Left lung (tissue), 4 donors: ENCODE measurements at regions not wholly inside any gene's neighbourhood (a gene's known extent, or its start where the extent isn't known, plus 50 kb on each side); places are given as distances from the start of the nearest gene placed in this dataset.
A peak's percentile ranks its signal among the peaks of the same experiment; 100 is the strongest.

Experiments
- ATAC-seq: fragments of 200-7000 bp; cut with Tn5 transposase; one replicate; pipeline ENCODE4 v1.9.1; 2020; ENCODE audit warnings: moderate library complexity
- DNase-seq, 4 donors: peaks; one replicate each; pipeline ENCODE4 v3.0.0-alpha.2; 2013 to 2020
- H3K27ac ChIP-seq, 2 donors: fragments of 200-600 bp; sonication (generic) in 1 of 2; one replicate each; pipeline versions ENCODE4 v1.5.0 to v1.8.0; 2020 to 2021
- H3K27me3 ChIP-seq, 2 donors: fragments of 200-600 bp; sonication (generic) in 1 of 2; one replicate each; pipeline versions ENCODE4 v1.5.0 to v1.8.0; 2020 to 2021
- H3K36me3 ChIP-seq, 2 donors: fragments of 200-600 bp; sonication (generic) in 1 of 2; one replicate each; pipeline versions ENCODE4 v1.5.0 to v1.8.0; 2020 to 2021
- H3K4me1 ChIP-seq, 2 donors: fragments of 200-600 bp; one replicate each; pipeline ENCODE4 v1.8.0; 2021
- H3K4me3 ChIP-seq, 2 donors: fragments of 200-600 bp; sonication (generic) in 1 of 2; one replicate each; pipeline versions ENCODE4 v1.5.0 to v1.8.0; 2020 to 2021; ENCODE audit warnings: mild to moderate bottlenecking in 1 of 2
- H3K9me3 ChIP-seq, 2 donors: fragments of 200-600 bp; sonication (generic) in 1 of 2; one replicate each; pipeline versions ENCODE4 v1.5.0 to v1.8.0; 2020 to 2021
- CTCF ChIP-seq, 2 donors: fragments of 200-600 bp; sonication (generic) in 1 of 2; IDR thresholded peaks; one replicate each; pipeline versions ENCODE4 v1.5.0 to v1.8.0; 2021; ENCODE audit warnings: antibody characterized with exemption in 2 of 2
- intact Hi-C, 2 donors: fragments of 100-400 bp; cut with DNase I; formaldehyde crosslinking; loops; one replicate each; pipeline versions ENCODE4 v1.11.2 to v1.14.2; 2022
- donor health status: DM: no; HTN: yes; CAD: no.
- donor health status: DM: no; HTN: no; CAD: no.

GRCh38 chr6:67663105-67663895, 971.8 kb upstream of the ADGRB3 start:
- intact Hi-C loops = no loop called here
- TF ChIP-seq CTCF (IDR thresholded peaks at IDR 0.05) = no peak

DNA sequence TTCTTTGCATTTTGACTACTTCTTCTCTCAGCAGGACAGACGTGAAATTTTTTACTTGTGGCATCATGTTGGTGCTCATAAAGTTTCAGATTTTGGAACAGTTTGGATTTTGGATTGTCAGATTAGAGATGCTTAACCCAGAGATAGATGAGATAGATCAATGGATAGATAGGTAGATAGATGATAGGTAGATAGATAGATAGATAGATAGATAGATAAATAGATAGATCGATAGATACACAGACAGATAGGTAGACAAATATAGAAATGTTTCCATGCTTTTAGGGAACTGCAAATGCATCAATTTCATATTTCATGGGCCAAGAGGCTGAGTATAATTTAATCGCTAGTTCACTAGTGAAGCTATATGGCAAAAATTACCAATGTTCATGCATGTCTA, 981.5 kb upstream of the ADGRB3 start:
- intact Hi-C loops = no loop called here
- DNase-seq (no peak), ATAC-seq (no peak)
- no peak overlapping the region for H3K27ac ChIP-seq
- H3K4me1 ChIP-seq = no peaks in the 10 kb centered on the region
- H3K4me3 ChIP-seq = no peak overlapping the region
- H3K36me3 ChIP-seq = no peaks in the 10 kb centered on the region
- H3K27me3 ChIP-seq = no peaks in the 10 kb centered on the region
- no peaks in the 10 kb centered on the region for H3K9me3 ChIP-seq
- TF ChIP-seq CTCF (IDR thresholded peaks at IDR 0.05) = no peak

More at GRCh38 chr6:67663105-67663895, 971.8 kb upstream of the ADGRB3 start:
- no peaks in the 10 kb centered on the region for H3K36me3 ChIP-seq
- H3K9me3 ChIP-seq = peaks cover 0 to 10% of the 10 kb centered on the region in 2 donors
- no peak overlapping the region for H3K4me3 ChIP-seq
- DNase-seq = peak in 1 of 4 donors; percentile 32
- H3K4me1 ChIP-seq = no peaks in the 10 kb centered on the region
- H3K27ac ChIP-seq = no peak overlapping the region
- no peaks in the 10 kb centered on the region for H3K27me3 ChIP-seq
- ATAC-seq = no peak

DNA sequence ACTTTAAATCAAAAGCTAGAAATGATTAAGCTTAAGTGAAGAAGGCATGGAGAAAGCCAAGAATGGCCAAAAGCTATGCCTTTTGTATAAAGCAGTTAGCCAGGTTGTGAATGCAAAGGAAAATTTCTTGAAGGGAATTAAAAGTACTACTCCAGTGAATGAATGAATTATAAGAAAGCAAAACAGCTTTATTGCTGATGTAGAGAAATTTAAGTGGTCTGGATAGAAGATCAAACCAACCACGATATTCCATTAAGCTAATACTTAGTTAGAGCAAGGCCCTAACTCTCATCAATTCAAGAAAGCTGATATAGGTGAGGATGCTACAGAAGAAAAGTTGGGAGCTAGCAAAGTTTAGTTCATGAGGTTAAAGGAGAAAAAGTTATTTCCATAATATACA, 988.5 kb upstream of the ADGRB3 start:
- TF ChIP-seq CTCF (IDR thresholded peaks at IDR 0.05) = no peak
- no peak for ATAC-seq

DNA sequence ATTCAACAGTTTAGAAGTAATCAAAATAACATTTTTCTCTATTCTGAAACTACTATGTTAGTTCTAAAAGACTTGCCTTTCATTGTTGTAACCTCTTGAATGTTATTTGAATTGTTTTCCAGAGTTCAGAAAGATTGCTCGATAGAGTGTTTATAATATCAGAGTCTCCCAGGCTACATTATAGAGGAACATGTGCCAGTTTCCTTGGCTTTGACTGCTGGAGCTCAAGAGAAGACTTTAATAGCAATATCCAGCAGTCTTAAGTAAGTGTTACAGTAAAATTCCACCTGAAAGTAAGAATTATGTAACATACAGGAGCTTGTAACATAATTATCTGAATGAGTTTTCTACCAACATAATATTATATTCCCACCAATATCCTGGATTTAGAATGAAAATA, 991.8 kb upstream of the ADGRB3 start:
- ATAC-seq (no peak), DNase-seq (peak in 2 of 4 donors; percentile 23 to 47)
- H3K27me3 ChIP-seq = no peaks in the 10 kb centered on the region
- no peak overlapping the region for H3K27ac ChIP-seq
- intact Hi-C loops = no loop called here
- H3K9me3 ChIP-seq = no peaks in the 10 kb centered on the region
- H3K4me1 ChIP-seq = no peaks in the 10 kb centered on the region
- no peak overlapping the region for H3K4me3 ChIP-seq
- TF ChIP-seq CTCF (IDR thresholded peaks at IDR 0.05) = no peak
- H3K36me3 ChIP-seq = no peaks in the 10 kb centered on the region

More for the DNA sequence above, 988.5 kb upstream of the ADGRB3 start:
- intact Hi-C loops = no loop called here
- no peaks in the 10 kb centered on the region for H3K36me3 ChIP-seq
- H3K9me3 ChIP-seq = no peaks in the 10 kb centered on the region
- H3K27me3 ChIP-seq = no peaks in the 10 kb centered on the region
- H3K27ac ChIP-seq = no peak overlapping the region
- H3K4me3 ChIP-seq = no peak overlapping the region
- DNase-seq = no peak
- H3K4me1 ChIP-seq = no peaks in the 10 kb centered on the region

DNA sequence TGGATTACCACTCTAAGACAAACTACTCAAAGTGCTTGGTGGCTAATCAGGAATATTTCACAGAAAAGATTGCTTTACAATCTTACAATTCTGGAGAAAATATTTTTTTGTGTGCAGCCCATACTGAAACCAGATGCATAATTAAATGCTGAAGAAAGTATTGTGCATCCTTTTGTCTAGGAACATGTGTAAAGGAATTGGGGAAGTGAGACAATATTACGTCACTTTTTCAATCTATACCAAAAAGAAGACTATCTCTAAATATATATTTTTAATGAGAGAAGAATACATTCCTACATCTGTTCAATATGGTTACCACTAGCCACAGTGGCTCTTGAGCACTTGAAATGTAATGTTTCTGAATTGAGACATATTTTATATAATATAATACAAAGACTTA, 992.5 kb upstream of the ADGRB3 start:
- no peaks in the 10 kb centered on the region for H3K9me3 ChIP-seq
- H3K4me3 ChIP-seq = no peak overlapping the region
- intact Hi-C loops = no loop called here
- H3K27me3 ChIP-seq = no peaks in the 10 kb centered on the region
- no peaks in the 10 kb centered on the region for H3K4me1 ChIP-seq
- TF ChIP-seq CTCF (IDR thresholded peaks at IDR 0.05) = no peak
- ATAC-seq (no peak), DNase-seq (no peak)
- H3K36me3 ChIP-seq = no peaks in the 10 kb centered on the region
- no peak overlapping the region for H3K27ac ChIP-seq
